NCI-H146 treated with DMSO at 0.1 percent for 48 hours (cell line): ENCODE measurements at regions not wholly inside any gene's neighbourhood (a gene's known extent, or its start where the extent isn't known, plus 50 kb on each side); places are given as distances from the start of the nearest gene placed in this dataset.
A peak's percentile ranks its signal among the peaks of the same experiment; 100 is the strongest.
"Not testable (repeated sequence)": the region's sequence is repeated elsewhere in the genome, so short reads cannot be mapped to it uniquely, and the experiment has no call there.

ENCODE experiments used
- DNase-seq: peaks from one replicate; lab custom pipeline; 2025; ENCODE audit not compliant: unreplicated experiment; lab: John Stamatoyannopoulos, UW

- DNase-seq, result peak; percentile 4
Measured at GRCh38 chr10:30534465-30535144, 94.9 kb downstream of the LYZL2 start.

GRCh38 chr10:30531751-30532530 lies 97.6 kb downstream of the LYZL2 start:
- DNase-seq, result no peak

- no peak for DNase-seq
Measured at GRCh38 chr10:30529373-30529998, 95.5 kb downstream of the MAP3K8 start.

DNA sequence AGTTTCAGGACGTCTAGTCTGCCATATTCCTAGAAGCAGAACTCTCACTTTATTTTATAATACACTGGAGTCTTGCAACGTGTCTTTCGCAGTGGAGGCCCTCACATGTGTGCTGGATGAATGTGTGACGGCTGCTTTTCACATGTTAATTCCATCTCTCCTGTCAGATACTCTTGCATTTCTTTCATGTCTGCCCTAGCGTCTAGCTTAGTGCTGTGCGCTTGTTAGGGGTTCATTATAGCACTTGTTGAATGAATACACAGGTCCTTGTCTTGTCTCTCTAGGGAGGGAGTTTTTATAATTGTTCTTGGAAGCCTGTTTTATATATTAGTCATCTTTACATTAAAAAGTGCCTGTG lies 94.4 kb downstream of the MAP3K8 start:
- no peak for DNase-seq

DNA sequence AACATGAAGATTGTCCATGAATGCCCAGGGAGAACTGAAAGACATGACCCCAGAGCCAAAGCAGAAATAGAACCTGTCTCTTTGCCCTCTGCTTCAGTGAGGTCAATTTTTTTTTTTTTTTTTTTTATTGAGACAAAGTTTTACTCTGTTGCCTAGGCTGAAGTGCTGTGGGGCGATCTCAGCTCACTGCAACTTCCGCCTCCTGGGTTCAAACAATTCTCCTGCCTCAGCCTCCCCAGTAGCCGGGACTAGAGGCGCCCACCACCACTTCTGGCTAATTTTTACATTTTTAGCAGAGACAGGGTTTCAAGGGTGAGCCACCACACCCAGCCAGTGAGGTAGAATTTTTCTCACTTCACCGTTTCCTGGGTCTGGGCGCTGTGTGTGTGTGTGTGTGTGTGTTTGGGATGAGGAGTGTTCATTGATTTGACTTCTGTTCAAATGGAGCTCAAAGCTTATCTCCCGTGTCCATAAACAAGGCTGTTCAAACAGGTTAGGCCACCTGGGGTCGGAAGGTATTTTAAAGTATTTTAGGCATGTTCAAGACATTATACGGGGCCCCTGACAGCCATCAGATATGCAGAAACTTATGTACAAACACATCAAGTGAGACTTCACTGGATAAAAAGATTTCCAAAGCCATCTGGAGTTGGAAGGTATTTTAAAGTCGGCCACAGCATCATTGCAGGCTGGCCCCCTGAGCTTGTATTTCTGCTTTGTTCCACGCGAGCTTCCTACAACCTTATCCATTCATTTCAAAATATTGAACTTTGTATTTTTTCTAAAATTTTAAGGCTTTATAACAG lies 93.8 kb downstream of the MAP3K8 start:
- no peak for DNase-seq

DNA sequence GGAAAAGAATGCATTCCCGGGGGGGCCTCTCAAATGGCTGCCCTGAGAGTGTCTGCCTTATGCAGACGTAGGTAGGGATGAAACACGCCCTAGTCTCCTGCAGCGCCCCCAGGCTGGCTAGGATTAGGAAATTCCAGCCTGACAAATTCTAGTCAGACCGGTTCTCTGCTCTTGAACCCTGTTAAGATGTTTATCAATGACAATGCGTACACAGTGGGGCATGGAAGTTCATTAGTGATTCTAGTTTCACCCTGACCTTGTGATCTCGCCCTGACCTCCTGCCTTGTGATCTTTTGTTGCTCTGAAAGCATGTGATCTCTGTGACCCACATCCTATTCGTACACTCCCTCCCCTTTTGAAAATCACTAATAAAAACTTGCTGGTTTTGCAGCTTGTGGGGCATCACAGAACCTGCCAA lies 88.7 kb downstream of the MAP3K8 start:
- DNase-seq, result not testable (repeated sequence)

DNA sequence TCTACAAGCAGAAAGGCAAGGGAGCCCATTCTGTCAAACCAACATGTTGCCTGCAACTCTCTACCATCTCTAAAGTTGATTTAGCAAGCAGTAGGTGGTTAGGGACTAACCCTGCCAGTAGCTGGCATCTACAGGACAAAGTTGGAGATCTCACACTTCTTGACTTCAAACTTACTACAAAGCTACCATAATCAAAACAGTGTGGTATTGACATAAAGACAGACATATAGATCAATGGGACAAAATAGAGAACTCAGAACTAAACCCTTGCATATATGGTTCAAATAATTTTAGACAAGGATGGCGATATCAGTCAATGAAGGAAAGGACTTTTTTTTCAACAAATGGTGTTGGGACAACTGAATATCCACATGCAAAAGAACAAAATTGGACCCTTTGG lies 84.9 kb downstream of the MAP3K8 start:
- DNase-seq, result no peak
